ENCODE measurements at regions not wholly inside any gene's neighbourhood (a gene's known extent, or its start where the extent isn't known, plus 50 kb on each side); places are given as distances from the start of the nearest gene placed in this dataset.
A peak's percentile ranks its signal among the peaks of the same experiment; 100 is the strongest.

GRCh38 chr1:103220631-103221041, 112.3 kb upstream of the COL11A1 start:
- WGBS, 2 donors = 15 to 18% methylated on average over 1 of the region's 1 CpG
- H3K9me3 ChIP-seq = no peaks in the 10 kb centered on the region
- intact Hi-C loops (cut with DNase I) = no loop called here
- FAIRE-seq (no peak), DNase-seq (no peak), ATAC-seq (peak in 1 of 4 donors; percentile 27)
- H3K4me3 ChIP-seq = no peak overlapping the region
- no peaks in the 10 kb centered on the region for H3K27me3 ChIP-seq
- H3K4me1 ChIP-seq = no peaks in the 10 kb centered on the region
- no peaks in the 10 kb centered on the region for H3K36me3 ChIP-seq
- no peak overlapping the region for H3K27ac ChIP-seq
- TF ChIP-seq CTCF (IDR thresholded peaks at IDR 0.05) = no peak

- intact Hi-C loops (cut with DNase I) = no loop called here
- no peaks in the 10 kb centered on the region for H3K4me1 ChIP-seq
- no peaks in the 10 kb centered on the region for H3K9me3 ChIP-seq
- no peak for FAIRE-seq
- H3K27me3 ChIP-seq = no peaks in the 10 kb centered on the region
- no peak overlapping the region for H3K4me3 ChIP-seq
- no peak for TF ChIP-seq CTCF (IDR thresholded peaks at IDR 0.05)
- H3K27ac ChIP-seq = no peak overlapping the region
- 48 to 49% methylated on average over 1 of the region's 1 CpG for WGBS, 2 donors
- H3K36me3 ChIP-seq = no peaks in the 10 kb centered on the region
- no peak for DNase-seq
- no peak for ATAC-seq
These were observed 110.5 kb upstream of the COL11A1 start for GRCh38 chr1:103218821-103219220.

GRCh38 chr1:103218369-103218768, 110.0 kb upstream of the COL11A1 start:
- no peak for TF ChIP-seq CTCF (IDR thresholded peaks at IDR 0.05)
- intact Hi-C loops (cut with DNase I) = no loop called here
- Histone ChIP-seq H3K4me1 (no peaks in the 10 kb centered on the region), H3K27ac (no peak overlapping the region), H3K36me3 (no peaks in the 10 kb centered on the region), H3K27me3 (no peaks in the 10 kb centered on the region), H3K9me3 (no peaks in the 10 kb centered on the region), H3K4me3 (no peak overlapping the region)
- DNase-seq (no peak), ATAC-seq (no peak), FAIRE-seq (no peak)

- H3K36me3 ChIP-seq = no peaks in the 10 kb centered on the region
- intact Hi-C loops (cut with DNase I) = no loop called here
- DNase-seq (no peak), FAIRE-seq (no peak), ATAC-seq (no peak)
- H3K9me3 ChIP-seq = no peaks in the 10 kb centered on the region
- no peaks in the 10 kb centered on the region for H3K27me3 ChIP-seq
- TF ChIP-seq CTCF (IDR thresholded peaks at IDR 0.05) = no peak
- no peaks in the 10 kb centered on the region for H3K4me1 ChIP-seq
- 23 to 33% methylated on average over 1 of the region's 1 CpG for WGBS, 2 donors
- H3K27ac ChIP-seq = no peak overlapping the region
- no peak overlapping the region for H3K4me3 ChIP-seq
These were observed 102.8 kb upstream of the COL11A1 start for GRCh38 chr1:103211073-103211472.

- 76 to 77% methylated on average over 2 of the region's 2 CpGs for WGBS, 2 donors
- H3K4me3 ChIP-seq = no peak overlapping the region
- H3K27ac ChIP-seq = no peak overlapping the region
- H3K36me3 ChIP-seq = no peaks in the 10 kb centered on the region
- no peaks in the 10 kb centered on the region for H3K27me3 ChIP-seq
- ATAC-seq = no peak
- FAIRE-seq = no peak
- no peaks in the 10 kb centered on the region for H3K4me1 ChIP-seq
- no peak for DNase-seq
- H3K9me3 ChIP-seq = no peaks in the 10 kb centered on the region
- intact Hi-C loops (cut with DNase I) = no loop called here
- no peak for TF ChIP-seq CTCF (IDR thresholded peaks at IDR 0.05)
These were observed 100.5 kb upstream of the COL11A1 start for GRCh38 chr1:103208844-103209243.

Data from pancreas (tissue), 10 donors.